Neural progenitor cell (in vitro differentiated cells): ENCODE measurements at regions not wholly inside any gene's neighbourhood (a gene's known extent, or its start where the extent isn't known, plus 50 kb on each side); places are given as distances from the start of the nearest gene placed in this dataset.

ENCODE experiments used
- CTCF ChIP-seq: fragments of 200-600 bp; sonication (generic); IDR thresholded peaks from 2 replicates; pipeline ENCODE4 v1.5.1; 2017; ENCODE audit warnings: antibody characterized with exemption, mild to moderate bottlenecking
- EZH2 ChIP-seq: fragments of 200-600 bp; sonication (generic); IDR thresholded peaks from 2 replicates; pipeline ENCODE4 v1.6.1; 2017; ENCODE audit warnings: antibody characterized with exemption, mild to moderate bottlenecking, moderate library complexity

GRCh38 chr6:44004136-44004535, 123.1 kb downstream of the MRPL14 start:
- TF ChIP-seq CTCF (no peak), EZH2 (no peak)
